Left lung (tissue), 4 donors: ENCODE measurements at regions not wholly inside any gene's neighbourhood (a gene's known extent, or its start where the extent isn't known, plus 50 kb on each side); places are given as distances from the start of the nearest gene placed in this dataset.

Experiments
- ATAC-seq: fragments of 200-7000 bp; cut with Tn5 transposase; one replicate; pipeline ENCODE4 v1.9.1; 2020; ENCODE audit warnings: moderate library complexity
- DNase-seq, 4 donors: peaks; one replicate each; pipeline ENCODE4 v3.0.0-alpha.2; 2013 to 2020
- H3K27ac ChIP-seq, 2 donors: fragments of 200-600 bp; sonication (generic) in 1 of 2; one replicate each; pipeline versions ENCODE4 v1.5.0 to v1.8.0; 2020 to 2021
- H3K27me3 ChIP-seq, 2 donors: fragments of 200-600 bp; sonication (generic) in 1 of 2; one replicate each; pipeline versions ENCODE4 v1.5.0 to v1.8.0; 2020 to 2021
- H3K36me3 ChIP-seq, 2 donors: fragments of 200-600 bp; sonication (generic) in 1 of 2; one replicate each; pipeline versions ENCODE4 v1.5.0 to v1.8.0; 2020 to 2021
- H3K4me1 ChIP-seq, 2 donors: fragments of 200-600 bp; one replicate each; pipeline ENCODE4 v1.8.0; 2021
- H3K4me3 ChIP-seq, 2 donors: fragments of 200-600 bp; sonication (generic) in 1 of 2; one replicate each; pipeline versions ENCODE4 v1.5.0 to v1.8.0; 2020 to 2021; ENCODE audit warnings: mild to moderate bottlenecking in 1 of 2
- H3K9me3 ChIP-seq, 2 donors: fragments of 200-600 bp; sonication (generic) in 1 of 2; one replicate each; pipeline versions ENCODE4 v1.5.0 to v1.8.0; 2020 to 2021
- intact Hi-C, 2 donors: fragments of 100-400 bp; cut with DNase I; formaldehyde crosslinking; loops; one replicate each; pipeline versions ENCODE4 v1.11.2 to v1.14.2; 2022
- TF ChIP-seq, protein P1 (sequence below), 2 donors: fragments of 200-600 bp; sonication (generic) in 1 of 2; IDR thresholded peaks; one replicate each; pipeline versions ENCODE4 v1.5.0 to v1.8.0; 2021; ENCODE audit warnings: antibody characterized with exemption in 2 of 2
- donor health status: DM: no; HTN: yes; CAD: no.
- donor health status: DM: no; HTN: no; CAD: no.

DNA sequence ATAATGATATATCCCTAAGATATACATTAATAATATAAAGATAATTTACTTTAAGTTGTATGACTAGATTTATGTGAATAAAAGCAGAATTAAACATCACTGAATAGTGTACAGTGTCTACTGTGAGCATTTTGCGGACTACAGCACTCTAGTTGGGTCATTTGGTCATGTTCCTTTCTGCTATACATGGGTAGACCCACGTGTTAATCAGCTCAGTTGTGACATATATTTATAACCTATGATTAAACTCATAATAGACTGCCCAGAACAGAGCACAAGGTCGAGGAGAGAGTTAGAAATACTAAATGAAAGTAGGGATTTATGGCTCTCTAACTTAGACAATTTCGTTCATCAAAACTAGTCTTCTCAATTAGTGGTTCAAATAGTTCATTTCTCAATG lies 852.7 kb downstream of the EPHA7 start:
- H3K4me3 ChIP-seq: no peak overlapping the region
- no peaks in the 10 kb centered on the region for H3K36me3 ChIP-seq
- intact Hi-C loops: no loop called here
- no peaks in the 10 kb centered on the region for H3K27me3 ChIP-seq
- no peaks in the 10 kb centered on the region for H3K9me3 ChIP-seq
- DNase-seq (no peak), ATAC-seq (no peak)
- no peak overlapping the region for H3K27ac ChIP-seq
- TF ChIP-seq, protein P1, sequence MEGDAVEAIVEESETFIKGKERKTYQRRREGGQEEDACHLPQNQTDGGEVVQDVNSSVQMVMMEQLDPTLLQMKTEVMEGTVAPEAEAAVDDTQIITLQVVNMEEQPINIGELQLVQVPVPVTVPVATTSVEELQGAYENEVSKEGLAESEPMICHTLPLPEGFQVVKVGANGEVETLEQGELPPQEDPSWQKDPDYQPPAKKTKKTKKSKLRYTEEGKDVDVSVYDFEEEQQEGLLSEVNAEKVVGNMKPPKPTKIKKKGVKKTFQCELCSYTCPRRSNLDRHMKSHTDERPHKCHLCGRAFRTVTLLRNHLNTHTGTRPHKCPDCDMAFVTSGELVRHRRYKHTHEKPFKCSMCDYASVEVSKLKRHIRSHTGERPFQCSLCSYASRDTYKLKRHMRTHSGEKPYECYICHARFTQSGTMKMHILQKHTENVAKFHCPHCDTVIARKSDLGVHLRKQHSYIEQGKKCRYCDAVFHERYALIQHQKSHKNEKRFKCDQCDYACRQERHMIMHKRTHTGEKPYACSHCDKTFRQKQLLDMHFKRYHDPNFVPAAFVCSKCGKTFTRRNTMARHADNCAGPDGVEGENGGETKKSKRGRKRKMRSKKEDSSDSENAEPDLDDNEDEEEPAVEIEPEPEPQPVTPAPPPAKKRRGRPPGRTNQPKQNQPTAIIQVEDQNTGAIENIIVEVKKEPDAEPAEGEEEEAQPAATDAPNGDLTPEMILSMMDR (IDR thresholded peaks at IDR 0.05): no peak
- H3K4me1 ChIP-seq: no peaks in the 10 kb centered on the region

DNA sequence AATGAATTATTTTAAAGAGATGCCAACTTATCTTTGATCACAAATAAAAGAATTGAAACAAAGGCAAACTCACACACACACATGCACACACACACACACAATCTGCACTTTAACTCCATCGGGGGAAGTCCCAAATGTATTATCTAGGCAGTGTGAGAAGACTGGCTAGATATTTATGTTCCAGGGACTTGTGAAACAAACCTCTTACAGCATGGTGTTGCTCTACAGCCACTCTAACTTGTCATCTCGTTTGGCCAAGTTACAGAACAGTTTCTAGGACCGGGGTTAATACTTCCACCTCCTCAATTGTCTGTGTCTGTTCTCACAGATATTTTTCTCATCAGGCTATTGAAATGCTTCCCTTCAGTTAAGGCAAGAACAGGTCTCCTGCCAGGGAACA lies 855.0 kb downstream of the EPHA7 start:
- intact Hi-C loops: no loop called here
- TF ChIP-seq, protein P1 (IDR thresholded peaks at IDR 0.05): no peak
- Histone ChIP-seq H3K9me3 (no peaks in the 10 kb centered on the region), H3K27ac (no peak overlapping the region), H3K27me3 (no peaks in the 10 kb centered on the region), H3K4me3 (no peak overlapping the region), H3K4me1 (no peaks in the 10 kb centered on the region), H3K36me3 (no peaks in the 10 kb centered on the region)
- ATAC-seq (no peak), DNase-seq (peak in 1 of 4 donors; percentile 21)

DNA sequence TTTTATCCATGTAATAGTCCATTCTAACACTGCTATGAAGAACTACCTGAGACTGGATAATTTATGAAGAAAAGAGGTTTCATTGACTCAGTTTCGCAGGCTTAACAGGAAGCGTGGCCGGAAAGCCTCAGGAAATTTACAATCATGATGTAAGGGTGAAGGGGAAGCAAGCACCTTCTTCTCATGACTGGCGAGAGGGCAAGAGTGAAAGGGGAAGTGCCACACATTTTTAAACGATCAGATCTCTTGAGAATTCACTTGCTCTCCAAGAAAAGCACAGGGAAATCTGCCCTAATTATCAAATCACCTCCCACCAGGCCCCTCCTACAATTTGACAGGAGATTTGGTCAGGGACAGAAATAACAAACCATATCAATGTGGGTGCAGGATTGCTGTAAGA lies 859.7 kb downstream of the EPHA7 start:
- DNase-seq (no peak), ATAC-seq (no peak)
- no peaks in the 10 kb centered on the region for H3K4me1 ChIP-seq
- no peak overlapping the region for H3K27ac ChIP-seq
- H3K4me3 ChIP-seq: no peak overlapping the region
- H3K27me3 ChIP-seq: no peaks in the 10 kb centered on the region
- no peaks in the 10 kb centered on the region for H3K36me3 ChIP-seq
- TF ChIP-seq, protein P1 (IDR thresholded peaks at IDR 0.05): no peak
- intact Hi-C loops: no loop called here
- no peaks in the 10 kb centered on the region for H3K9me3 ChIP-seq

DNA sequence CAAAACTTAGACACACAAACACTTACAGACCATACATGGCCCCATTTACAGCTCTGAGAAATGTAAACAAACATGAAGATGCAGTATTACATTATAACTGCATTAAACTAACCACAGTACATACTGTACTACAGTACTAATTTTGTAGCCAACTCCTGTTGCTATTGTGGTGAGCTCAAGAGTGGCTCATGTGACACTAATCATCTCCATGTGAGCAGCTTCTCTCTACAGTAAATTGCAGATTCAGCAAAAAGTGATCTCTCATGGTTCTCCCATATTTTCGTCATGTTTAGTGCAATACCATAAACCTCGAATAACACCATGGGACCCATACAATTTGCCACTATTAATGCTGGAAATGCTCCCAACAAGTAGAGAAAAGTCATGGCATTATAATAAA lies 860.4 kb downstream of the EPHA7 start:
- Histone ChIP-seq H3K9me3 (no peaks in the 10 kb centered on the region), H3K27ac (no peak overlapping the region), H3K4me3 (no peak overlapping the region), H3K27me3 (no peaks in the 10 kb centered on the region), H3K4me1 (no peaks in the 10 kb centered on the region), H3K36me3 (no peaks in the 10 kb centered on the region)
- TF ChIP-seq, protein P1 (IDR thresholded peaks at IDR 0.05): no peak
- ATAC-seq (no peak), DNase-seq (no peak)
- intact Hi-C loops: no loop called here

DNA sequence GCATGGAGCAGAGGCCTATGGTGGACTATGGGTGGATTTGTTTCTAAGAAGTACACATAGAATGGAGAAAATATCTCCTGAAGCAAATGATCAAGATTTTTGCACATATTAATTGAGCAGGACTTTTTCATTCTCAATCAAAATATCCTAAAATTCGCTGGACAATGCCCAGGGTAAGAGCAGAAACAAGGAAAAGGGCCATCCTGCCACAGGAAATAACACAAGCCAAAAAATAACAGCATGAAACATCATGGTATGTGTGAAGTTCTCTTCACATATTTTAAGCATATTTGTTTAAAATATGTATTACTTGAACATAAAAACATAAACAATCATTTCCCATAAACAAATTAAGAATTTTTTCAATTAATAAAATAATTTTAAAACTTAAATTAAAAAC lies 868.9 kb downstream of the EPHA7 start:
- TF ChIP-seq, protein P1 (IDR thresholded peaks at IDR 0.05): no peak
- intact Hi-C loops: no loop called here

More for the DNA sequence above, 868.9 kb downstream of the EPHA7 start:
- H3K27me3 ChIP-seq: no peaks in the 10 kb centered on the region
- H3K9me3 ChIP-seq: peaks cover 0 to 1% of the 10 kb centered on the region in 2 donors
- DNase-seq (no peak), ATAC-seq (no peak)
- H3K36me3 ChIP-seq: no peaks in the 10 kb centered on the region
- no peak overlapping the region for H3K27ac ChIP-seq
- no peaks in the 10 kb centered on the region for H3K4me1 ChIP-seq
- H3K4me3 ChIP-seq: no peak overlapping the region
